H9 (cell line): ENCODE measurements at regions not wholly inside any gene's neighbourhood (a gene's known extent, or its start where the extent isn't known, plus 50 kb on each side); places are given as distances from the start of the nearest gene placed in this dataset.

Experiments
- DNase-seq: peaks from one replicate; pipeline ENCODE4 v3.0.0-alpha.2; 2017
- H2AFZ ChIP-seq: one replicate; pipeline ENCODE4 v1.6.1; 2013; ENCODE audit warnings: mild to moderate bottlenecking, low read length, control low read depth, moderate library complexity
- H2AK5ac ChIP-seq: 2 replicates; pipeline ENCODE4 v1.6.1; 2013; ENCODE audit warnings: low read length, control low read depth, mixed read lengths; ENCODE audit not compliant: insufficient read length
- H2BK120ac ChIP-seq: one replicate; pipeline ENCODE4 v1.6.1; 2013; ENCODE audit warnings: low read depth, mild to moderate bottlenecking, low read length, control low read depth, inconsistent platforms; ENCODE audit not compliant: poor library complexity, severe bottlenecking
- H2BK12ac ChIP-seq: 2 replicates; pipeline ENCODE4 v1.6.1; 2013; ENCODE audit warnings: low read length, control low read depth, mixed read lengths, low read depth; ENCODE audit not compliant: insufficient read length
- H2BK15ac ChIP-seq: 2 replicates; pipeline ENCODE4 v1.6.1; 2013; ENCODE audit warnings: low read depth, low read length, control low read depth
- H2BK20ac ChIP-seq: one replicate; pipeline ENCODE4 v1.6.1; 2013; ENCODE audit warnings: low read depth, mild to moderate bottlenecking, low read length, control low read depth, inconsistent platforms; ENCODE audit not compliant: poor library complexity, severe bottlenecking
- H2BK5ac ChIP-seq: 2 replicates; pipeline ENCODE4 v1.6.1; 2013; ENCODE audit warnings: low read length, control low read depth, mixed read lengths; ENCODE audit not compliant: insufficient read length
- H3K14ac ChIP-seq: 2 replicates; pipeline ENCODE4 v1.6.1; 2013; ENCODE audit warnings: low read length, control low read depth; ENCODE audit not compliant: insufficient read depth
- H3K18ac ChIP-seq: 2 replicates; pipeline ENCODE4 v1.6.1; 2013; ENCODE audit warnings: low read depth, mild to moderate bottlenecking, mixed read lengths, low read length, control low read depth; ENCODE audit not compliant: insufficient read length
- H3K23ac ChIP-seq: 2 replicates; pipeline ENCODE4 v1.6.1; 2013; ENCODE audit warnings: low read length, control low read depth, mixed read lengths, low read depth; ENCODE audit not compliant: insufficient read length
- H3K23me2 ChIP-seq: 2 replicates; pipeline ENCODE4 v1.6.1; 2013; ENCODE audit warnings: low read depth, mild to moderate bottlenecking, mixed read lengths, low read length, control low read depth; ENCODE audit not compliant: insufficient read length, poor library complexity, severe bottlenecking
- H3K27ac ChIP-seq: 2 replicates; pipeline ENCODE4 v1.5.1; 2013; ENCODE audit warnings: low read length, control low read depth, mixed read lengths, low read depth; ENCODE audit not compliant: insufficient read length
- H3K27me3 ChIP-seq: 2 replicates; pipeline ENCODE4 v1.6.1; 2013; ENCODE audit warnings: low read length, control low read depth, inconsistent platforms; ENCODE audit not compliant: insufficient read depth
- H3K4ac ChIP-seq: 2 replicates; pipeline ENCODE4 v1.6.1; 2013; ENCODE audit warnings: low read depth, mild to moderate bottlenecking, control low read depth, inconsistent platforms, low read length, moderate library complexity
- H3K4me1 ChIP-seq: 2 replicates; pipeline ENCODE4 v1.6.1; 2013; ENCODE audit warnings: low read length, control low read depth, inconsistent platforms; ENCODE audit not compliant: insufficient read depth
- H3K4me2 ChIP-seq: 2 replicates; pipeline ENCODE4 v1.6.1; 2013; ENCODE audit warnings: low read length, control low read depth, mixed read lengths; ENCODE audit not compliant: insufficient read length, insufficient read depth
- H3K56ac ChIP-seq: 2 replicates; pipeline ENCODE4 v1.6.1; 2013; ENCODE audit warnings: low read depth, mild to moderate bottlenecking, mixed read lengths, low read length, control low read depth; ENCODE audit not compliant: insufficient read length
- H3K79me1 ChIP-seq: 2 replicates; pipeline ENCODE4 v1.6.1; 2013; ENCODE audit warnings: low read depth, mild to moderate bottlenecking, moderate library complexity, low read length, control low read depth, inconsistent platforms; ENCODE audit not compliant: insufficient read depth, poor library complexity, severe bottlenecking
- H3K79me2 ChIP-seq: 2 replicates; pipeline ENCODE4 v1.6.1; 2013; ENCODE audit warnings: low read length, control low read depth, inconsistent platforms; ENCODE audit not compliant: insufficient read depth
- H3K9ac ChIP-seq: 2 replicates; pipeline ENCODE4 v1.6.1; 2013; ENCODE audit warnings: low read length, control low read depth, mixed read lengths; ENCODE audit not compliant: insufficient read length; ENCODE audit errors: extremely low read depth
- H3K9me3 ChIP-seq: one replicate; pipeline ENCODE4 v1.6.1; 2013; ENCODE audit warnings: low read depth, low read length, inconsistent platforms; ENCODE audit not compliant: control insufficient read depth
- H3T11ph ChIP-seq: one replicate; pipeline ENCODE4 v1.6.1; 2013; ENCODE audit warnings: mild to moderate bottlenecking, low read length, control low read depth, inconsistent platforms
- H4K20me1 ChIP-seq: one replicate; pipeline ENCODE4 v1.6.1; 2013; ENCODE audit not compliant: control insufficient read depth, insufficient read length, insufficient read depth
- H4K5ac ChIP-seq: 2 replicates; pipeline ENCODE4 v1.6.1; 2013; ENCODE audit warnings: low read depth, mild to moderate bottlenecking, mixed read lengths, low read length, control low read depth; ENCODE audit not compliant: insufficient read length
- H4K8ac ChIP-seq: replicated peaks from 2 replicates; pipeline ENCODE4 v1.6.1; 2013; ENCODE audit warnings: low read length, control low read depth, mixed read lengths, low read depth; ENCODE audit not compliant: insufficient read length
- H4K91ac ChIP-seq: 2 replicates; pipeline ENCODE4 v1.6.1; 2013; ENCODE audit warnings: low read depth, mild to moderate bottlenecking, moderate library complexity, mixed read lengths, low read length, control low read depth; ENCODE audit not compliant: insufficient read length
- H3K27ac Mint-ChIP-seq, 3 experiments: 2 replicates in 2 of 3; 3 replicates in 1 of 3; pipeline ENCODE4 v1.8.0; 2020 to 2021; ENCODE audit warnings: mixed read lengths in 3 of 3, mild to moderate bottlenecking in 1 of 3, moderate library complexity in 1 of 3
- H3K27me3 Mint-ChIP-seq: 2 replicates; pipeline ENCODE4 v1.8.0; 2021; ENCODE audit warnings: low read depth, mild to moderate bottlenecking, moderate library complexity, mixed read lengths
- H3K36me3 Mint-ChIP-seq, 3 experiments: 2 replicates in 2 of 3; 3 replicates in 1 of 3; pipeline ENCODE4 v1.8.0; 2020 to 2021; ENCODE audit warnings: low read depth in 3 of 3, mixed read lengths in 3 of 3; ENCODE audit not compliant: insufficient read depth in 1 of 3
- H3K4me1 Mint-ChIP-seq, 2 experiments: 2 replicates each; pipeline ENCODE4 v1.8.0; 2020; ENCODE audit warnings: mixed read lengths in 2 of 2
- H3K4me3 Mint-ChIP-seq, 2 experiments: 2 replicates in 1 of 2; 3 replicates in 1 of 2; pipeline ENCODE4 v1.8.0; 2020 to 2021; ENCODE audit warnings: mild to moderate bottlenecking in 2 of 2, mixed read lengths in 2 of 2, moderate library complexity in 1 of 2
- H3K9me3 Mint-ChIP-seq, 2 experiments: 2 replicates in 1 of 2; 3 replicates in 1 of 2; pipeline ENCODE4 v1.8.0; 2020; ENCODE audit warnings: mild to moderate bottlenecking in 2 of 2, mixed read lengths in 2 of 2, moderate library complexity in 1 of 2
- WGBS: extraction: QIAGEN DNeasy Blood & Tissue Kit; methylation state at CpG from one replicate; pipeline ENCODE4 v1.1.7; 2013; ENCODE audit warnings: missing lambda C conversion rate, low lambda C conversion rate, mixed read lengths; ENCODE audit not compliant: insufficient read length; ENCODE audit errors: extremely low coverage; 5-methylcytosine and 5-hydroxymethylcytosine counted together
- TF ChIP-seq, protein P1 (sequence below): fragments of 200-600 bp; sonication (generic); conservative IDR thresholded peaks from 3 replicates; pipeline ENCODE4 v1.8.0; 2021; ENCODE audit warnings: antibody characterized with exemption, mild to moderate bottlenecking

DNA sequence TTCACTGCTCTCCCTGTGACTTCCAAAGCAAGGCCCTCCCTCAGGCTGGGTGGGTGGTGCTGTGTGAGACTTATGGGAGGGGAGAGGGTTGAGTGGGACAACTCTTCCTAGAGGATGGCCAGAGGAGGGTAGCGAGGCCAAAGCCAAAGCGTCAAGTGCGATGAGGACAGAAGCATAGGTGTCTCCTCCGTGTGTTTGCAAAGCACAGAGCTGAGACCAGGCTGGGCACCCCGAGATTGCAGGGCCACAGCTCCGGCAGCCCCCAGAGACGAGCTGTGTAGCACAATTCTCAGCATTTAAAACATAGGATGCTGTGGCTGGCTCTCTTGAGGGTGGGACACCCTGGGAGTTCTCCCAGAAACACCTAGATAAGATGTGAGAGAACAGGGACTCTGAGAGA, 1374.5 kb downstream of the BRD1 start:
- Histone ChIP-seq H2AFZ (no peak overlapping the region), H3K23me2 (no peaks in the 10 kb centered on the region), H2BK15ac (no peak overlapping the region), H4K5ac (no peak overlapping the region), H2BK12ac (no peak overlapping the region), H3K14ac (no peak overlapping the region), H2BK120ac (no peak overlapping the region), H3K79me1 (no peaks in the 10 kb centered on the region), H3K56ac (no peak overlapping the region), H3K27ac (no peak overlapping the region), H4K20me1 (no peaks in the 10 kb centered on the region), H2BK5ac (no peak overlapping the region), H3K9ac (no peak overlapping the region), H3K23ac (no peak overlapping the region), H3K4ac (no peak overlapping the region), H3K79me2 (no peaks in the 10 kb centered on the region), H3K27me3 (no peaks in the 10 kb centered on the region), H2BK20ac (no peak overlapping the region), H3K9me3 (no peaks in the 10 kb centered on the region), H3K4me1 (no peaks in the 10 kb centered on the region), H3T11ph (no peak overlapping the region), H3K18ac (no peak overlapping the region), H4K8ac (no peak overlapping the region), H3K4me2 (no peak overlapping the region), H4K91ac (no peak overlapping the region), H2AK5ac (no peak overlapping the region)
- WGBS = no CpG with 5 or more reads among the region's 7 CpGs
- TF ChIP-seq, protein P1, sequence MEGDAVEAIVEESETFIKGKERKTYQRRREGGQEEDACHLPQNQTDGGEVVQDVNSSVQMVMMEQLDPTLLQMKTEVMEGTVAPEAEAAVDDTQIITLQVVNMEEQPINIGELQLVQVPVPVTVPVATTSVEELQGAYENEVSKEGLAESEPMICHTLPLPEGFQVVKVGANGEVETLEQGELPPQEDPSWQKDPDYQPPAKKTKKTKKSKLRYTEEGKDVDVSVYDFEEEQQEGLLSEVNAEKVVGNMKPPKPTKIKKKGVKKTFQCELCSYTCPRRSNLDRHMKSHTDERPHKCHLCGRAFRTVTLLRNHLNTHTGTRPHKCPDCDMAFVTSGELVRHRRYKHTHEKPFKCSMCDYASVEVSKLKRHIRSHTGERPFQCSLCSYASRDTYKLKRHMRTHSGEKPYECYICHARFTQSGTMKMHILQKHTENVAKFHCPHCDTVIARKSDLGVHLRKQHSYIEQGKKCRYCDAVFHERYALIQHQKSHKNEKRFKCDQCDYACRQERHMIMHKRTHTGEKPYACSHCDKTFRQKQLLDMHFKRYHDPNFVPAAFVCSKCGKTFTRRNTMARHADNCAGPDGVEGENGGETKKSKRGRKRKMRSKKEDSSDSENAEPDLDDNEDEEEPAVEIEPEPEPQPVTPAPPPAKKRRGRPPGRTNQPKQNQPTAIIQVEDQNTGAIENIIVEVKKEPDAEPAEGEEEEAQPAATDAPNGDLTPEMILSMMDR = no peak
- Mint-ChIP-seq H3K36me3 (no peaks in the 10 kb centered on the region), H3K4me1 (0 out of 4 replicates have a peak, but pooled peaks cover 0 to 4% of the 10 kb centered on the region in 2 experiments), H3K27ac (no peak overlapping the region), H3K4me3 (no peak overlapping the region), H3K27me3 (peaks cover 6% of the 10 kb centered on the region), H3K9me3 (no peaks in the 10 kb centered on the region; a peak in 1 of 5 replicates)
- no peak for DNase-seq
